HL-60 (cell line): ENCODE measurements at regions not wholly inside any gene's neighbourhood (a gene's known extent, or its start where the extent isn't known, plus 50 kb on each side); places are given as distances from the start of the nearest gene placed in this dataset.
"Not testable (repeated sequence)": the region's sequence is repeated elsewhere in the genome, so short reads cannot be mapped to it uniquely, and the experiment has no call there.

Source experiments
- DNase-seq, 2 experiments: peaks; one replicate each; pipeline ENCODE4 v3.0.0-alpha.2; 2010 to 2020; ENCODE audit warnings: low read depth in 1 of 2, low spot score in 1 of 2
- H3K27ac ChIP-seq: fragments of 250-450 bp; sonication (Bioruptor Pico); replicated peaks from 2 replicates; pipeline ENCODE4 v1.5.1; 2020; ENCODE audit warnings: mild to moderate bottlenecking, moderate library complexity
- H3K27me3 ChIP-seq: fragments of 250-450 bp; sonication (Bioruptor Pico); 2 replicates; pipeline ENCODE4 v1.5.1; 2021; ENCODE audit warnings: mild to moderate bottlenecking, moderate library complexity; ENCODE audit not compliant: insufficient read depth, poor library complexity, severe bottlenecking
- H3K4me3 ChIP-seq: replicated peaks from 2 replicates; pipeline ENCODE4 v1.5.1; 2011; ENCODE audit warnings: mild to moderate bottlenecking, control low read depth, low read length; ENCODE audit not compliant: insufficient read depth
- GABPA ChIP-seq: IDR thresholded peaks from 2 replicates; pipeline ENCODE4 v1.6.1; 2012; ENCODE audit warnings: low read depth
- POLR2AphosphoS5 ChIP-seq: IDR thresholded peaks from 2 replicates; pipeline ENCODE4 v1.6.1; 2012; ENCODE audit warnings: low read depth
- SPI1 ChIP-seq: IDR thresholded peaks from 2 replicates; pipeline ENCODE4 v1.6.1; 2012; ENCODE audit warnings: low read depth, mild to moderate bottlenecking, borderline replicate concordance
- TF ChIP-seq, protein P1 (sequence below): IDR thresholded peaks from one replicate; pipeline ENCODE4 v1.5.1; 2011; ENCODE audit warnings: low read length, control low read depth, inconsistent platforms; ENCODE audit not compliant: insufficient read depth
- TF ChIP-seq, protein P2 (sequence below): IDR thresholded peaks from 2 replicates; pipeline ENCODE4 v1.6.1; 2012; ENCODE audit warnings: low read depth; ENCODE audit not compliant: insufficient replicate concordance

DNA sequence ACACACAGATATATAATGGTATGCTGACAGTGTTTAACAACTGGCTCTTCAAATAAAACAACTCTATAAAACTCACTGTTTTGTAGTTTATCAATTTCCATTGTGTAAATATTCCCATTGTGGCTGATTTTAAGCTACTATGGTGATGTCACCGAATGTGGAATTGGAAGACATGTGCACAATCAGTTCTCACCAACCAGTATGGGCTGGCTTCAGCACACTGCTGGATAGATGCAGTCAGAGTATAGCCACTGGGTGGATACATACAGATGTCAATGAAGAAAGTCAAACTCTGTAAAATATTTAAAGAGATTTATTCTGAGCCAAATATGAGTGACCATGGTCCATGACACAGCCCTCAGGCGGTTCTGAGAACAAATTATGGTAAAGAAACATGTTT, 475.9 kb upstream of the SMARCA2 start:
- TF ChIP-seq POLR2AphosphoS5 (no peak), SPI1 (no peak), GABPA (no peak)
- TF ChIP-seq, protein P1, sequence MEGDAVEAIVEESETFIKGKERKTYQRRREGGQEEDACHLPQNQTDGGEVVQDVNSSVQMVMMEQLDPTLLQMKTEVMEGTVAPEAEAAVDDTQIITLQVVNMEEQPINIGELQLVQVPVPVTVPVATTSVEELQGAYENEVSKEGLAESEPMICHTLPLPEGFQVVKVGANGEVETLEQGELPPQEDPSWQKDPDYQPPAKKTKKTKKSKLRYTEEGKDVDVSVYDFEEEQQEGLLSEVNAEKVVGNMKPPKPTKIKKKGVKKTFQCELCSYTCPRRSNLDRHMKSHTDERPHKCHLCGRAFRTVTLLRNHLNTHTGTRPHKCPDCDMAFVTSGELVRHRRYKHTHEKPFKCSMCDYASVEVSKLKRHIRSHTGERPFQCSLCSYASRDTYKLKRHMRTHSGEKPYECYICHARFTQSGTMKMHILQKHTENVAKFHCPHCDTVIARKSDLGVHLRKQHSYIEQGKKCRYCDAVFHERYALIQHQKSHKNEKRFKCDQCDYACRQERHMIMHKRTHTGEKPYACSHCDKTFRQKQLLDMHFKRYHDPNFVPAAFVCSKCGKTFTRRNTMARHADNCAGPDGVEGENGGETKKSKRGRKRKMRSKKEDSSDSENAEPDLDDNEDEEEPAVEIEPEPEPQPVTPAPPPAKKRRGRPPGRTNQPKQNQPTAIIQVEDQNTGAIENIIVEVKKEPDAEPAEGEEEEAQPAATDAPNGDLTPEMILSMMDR, result no peak
- TF ChIP-seq, protein P2, sequence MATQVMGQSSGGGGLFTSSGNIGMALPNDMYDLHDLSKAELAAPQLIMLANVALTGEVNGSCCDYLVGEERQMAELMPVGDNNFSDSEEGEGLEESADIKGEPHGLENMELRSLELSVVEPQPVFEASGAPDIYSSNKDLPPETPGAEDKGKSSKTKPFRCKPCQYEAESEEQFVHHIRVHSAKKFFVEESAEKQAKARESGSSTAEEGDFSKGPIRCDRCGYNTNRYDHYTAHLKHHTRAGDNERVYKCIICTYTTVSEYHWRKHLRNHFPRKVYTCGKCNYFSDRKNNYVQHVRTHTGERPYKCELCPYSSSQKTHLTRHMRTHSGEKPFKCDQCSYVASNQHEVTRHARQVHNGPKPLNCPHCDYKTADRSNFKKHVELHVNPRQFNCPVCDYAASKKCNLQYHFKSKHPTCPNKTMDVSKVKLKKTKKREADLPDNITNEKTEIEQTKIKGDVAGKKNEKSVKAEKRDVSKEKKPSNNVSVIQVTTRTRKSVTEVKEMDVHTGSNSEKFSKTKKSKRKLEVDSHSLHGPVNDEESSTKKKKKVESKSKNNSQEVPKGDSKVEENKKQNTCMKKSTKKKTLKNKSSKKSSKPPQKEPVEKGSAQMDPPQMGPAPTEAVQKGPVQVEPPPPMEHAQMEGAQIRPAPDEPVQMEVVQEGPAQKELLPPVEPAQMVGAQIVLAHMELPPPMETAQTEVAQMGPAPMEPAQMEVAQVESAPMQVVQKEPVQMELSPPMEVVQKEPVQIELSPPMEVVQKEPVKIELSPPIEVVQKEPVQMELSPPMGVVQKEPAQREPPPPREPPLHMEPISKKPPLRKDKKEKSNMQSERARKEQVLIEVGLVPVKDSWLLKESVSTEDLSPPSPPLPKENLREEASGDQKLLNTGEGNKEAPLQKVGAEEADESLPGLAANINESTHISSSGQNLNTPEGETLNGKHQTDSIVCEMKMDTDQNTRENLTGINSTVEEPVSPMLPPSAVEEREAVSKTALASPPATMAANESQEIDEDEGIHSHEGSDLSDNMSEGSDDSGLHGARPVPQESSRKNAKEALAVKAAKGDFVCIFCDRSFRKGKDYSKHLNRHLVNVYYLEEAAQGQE, result no peak
- DNase-seq, result no peak
- Histone ChIP-seq H3K27ac (no peak overlapping the region), H3K27me3 (no peaks in the 10 kb centered on the region), H3K4me3 (no peak overlapping the region)

DNA sequence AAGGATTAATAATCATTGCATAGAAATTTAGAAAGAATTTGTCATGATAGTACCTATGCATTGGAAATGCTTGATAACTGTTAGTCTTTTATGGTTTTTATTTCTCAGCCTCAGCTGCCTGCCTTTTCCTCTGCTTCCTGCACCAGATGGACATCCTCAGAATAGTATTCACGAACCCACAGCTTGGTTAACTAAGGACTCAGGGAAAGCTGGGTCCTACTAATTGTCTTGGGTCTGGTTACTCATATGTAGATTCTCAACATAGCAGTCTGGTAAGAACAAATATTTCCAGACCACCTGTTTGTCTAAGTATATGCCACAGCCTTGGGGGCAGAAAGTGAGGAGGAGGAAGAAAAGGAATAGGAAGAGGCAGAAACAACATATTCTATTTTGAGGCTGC, 464.5 kb upstream of the SMARCA2 start:
- H3K27me3 ChIP-seq, result peaks cover 2% of the 10 kb centered on the region
- DNase-seq, result no peak
- H3K27ac ChIP-seq, result no peak overlapping the region
- H3K4me3 ChIP-seq, result no peak overlapping the region
- TF ChIP-seq SPI1, result no peak
- TF ChIP-seq GABPA, result no peak
- TF ChIP-seq POLR2AphosphoS5, result no peak
- TF ChIP-seq, protein P2, result no peak
- TF ChIP-seq, protein P1, result no peak

DNA sequence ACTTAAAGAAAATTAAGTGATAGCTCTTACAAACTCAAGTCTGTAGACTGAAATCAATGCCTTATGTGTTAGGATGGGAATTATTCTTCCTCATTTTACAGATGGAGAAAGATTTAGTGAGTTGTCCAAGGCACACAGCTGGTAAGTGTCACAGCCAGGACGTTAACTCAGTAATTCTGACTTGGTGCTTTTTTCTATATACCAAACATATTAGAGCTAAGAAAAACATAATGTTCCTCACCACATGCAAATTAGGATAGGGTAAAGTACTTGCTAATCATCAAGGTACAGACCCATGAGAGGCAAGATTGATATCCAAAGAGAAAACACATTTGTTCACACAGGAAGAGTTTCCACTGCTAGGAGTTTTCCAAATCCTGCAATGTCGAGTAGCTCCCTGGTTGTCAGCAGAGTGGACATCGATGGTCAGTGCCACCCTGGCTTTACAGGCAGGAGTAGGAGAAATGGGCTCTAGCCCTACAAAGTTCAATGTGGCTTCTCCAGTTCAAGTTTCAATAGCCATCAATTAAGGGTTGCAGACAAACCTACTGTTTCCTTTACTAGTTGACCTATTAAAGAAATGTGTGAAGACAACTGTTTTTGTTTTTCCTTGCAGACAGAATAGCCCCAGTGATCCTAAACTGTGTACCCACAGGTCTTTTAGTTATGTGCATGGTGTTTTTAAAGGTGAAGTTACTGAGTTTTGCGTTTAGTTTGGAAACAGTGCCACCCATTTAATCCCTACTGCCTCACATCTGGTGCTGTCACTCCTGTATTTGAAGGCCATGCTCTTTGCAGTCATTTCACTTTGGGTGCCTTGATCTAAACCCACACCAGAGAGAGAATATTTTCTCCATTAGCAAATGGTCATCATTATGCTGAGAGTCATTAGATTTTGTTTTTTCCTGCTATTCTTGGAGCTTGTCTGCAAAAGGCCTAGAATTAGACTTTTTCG, 460.8 kb upstream of the SMARCA2 start:
- no peaks in the 10 kb centered on the region for H3K27me3 ChIP-seq
- no peak for DNase-seq
- H3K4me3 ChIP-seq, result no peak overlapping the region
- TF ChIP-seq SPI1 (no peak), GABPA (no peak), POLR2AphosphoS5 (no peak)
- TF ChIP-seq, protein P1, result no peak
- TF ChIP-seq, protein P2, result no peak
- no peak overlapping the region for H3K27ac ChIP-seq

DNA sequence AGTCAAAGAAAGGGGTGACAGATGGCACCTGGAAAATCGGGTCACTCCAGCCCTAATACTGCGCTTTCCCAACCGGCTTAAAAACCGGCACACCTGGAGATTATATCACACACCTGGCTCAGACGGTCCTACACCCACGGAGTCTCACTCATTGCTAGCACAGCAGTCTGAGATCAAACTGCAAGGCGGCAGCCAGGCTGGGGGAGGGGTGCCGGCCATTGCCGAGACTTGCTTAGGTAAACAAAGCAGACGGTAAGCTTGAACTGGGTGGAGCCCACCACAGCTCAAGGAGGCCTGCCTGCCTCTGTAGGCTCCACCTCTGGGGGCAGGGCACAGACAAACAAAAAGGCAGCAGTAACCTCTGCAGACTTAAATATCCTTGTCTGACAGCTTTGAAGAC, 456.5 kb upstream of the SMARCA2 start:
- H3K27me3 ChIP-seq, H3K27ac ChIP-seq, DNase-seq, H3K4me3 ChIP-seq: not testable (repeated sequence)
